GM19035 (cell line): ENCODE measurements at regions not wholly inside any gene's neighbourhood (a gene's known extent, or its start where the extent isn't known, plus 50 kb on each side); places are given as distances from the start of the nearest gene placed in this dataset.
"Not testable (repeated sequence)": the region's sequence is repeated elsewhere in the genome, so short reads cannot be mapped to it uniquely, and the experiment has no call there.

Source experiments
- ATAC-seq: cut with Tn5 transposase; IDR thresholded peaks from one replicate; pipeline ENCODE4 v1.9.1; 2021; ENCODE audit not compliant: unreplicated experiment

GRCh38 chr10:84845628-84846261, 517.4 kb downstream of the CCSER2 start:
- peak; percentile 68 for ATAC-seq

- no peak for ATAC-seq
These were observed 518.4 kb downstream of the CCSER2 start for GRCh38 chr10:84846658-84847316.

GRCh38 chr10:84848967-84849366, 520.6 kb downstream of the CCSER2 start:
- ATAC-seq: no peak

- ATAC-seq: no peak
These were observed 522.4 kb downstream of the CCSER2 start for GRCh38 chr10:84850826-84851225.

- no peak for ATAC-seq
These were observed 526.0 kb downstream of the CCSER2 start for GRCh38 chr10:84854439-84854838.

- ATAC-seq: no peak
These were observed 532.5 kb downstream of the CCSER2 start for GRCh38 chr10:84860855-84861254.

- ATAC-seq: no peak
These were observed 534.2 kb downstream of the CCSER2 start for GRCh38 chr10:84862551-84862950.

- ATAC-seq: no peak
These were observed 535.3 kb downstream of the CCSER2 start for GRCh38 chr10:84863675-84864074.

GRCh38 chr10:84876116-84876999, 548.0 kb downstream of the CCSER2 start:
- no peak for ATAC-seq

GRCh38 chr10:84879991-84880390, 551.6 kb downstream of the CCSER2 start:
- no peak for ATAC-seq

- ATAC-seq: not testable (repeated sequence)
These were observed 553.3 kb downstream of the CCSER2 start for GRCh38 chr10:84881696-84882095.

GRCh38 chr10:84890706-84891105, 562.3 kb downstream of the CCSER2 start:
- ATAC-seq: no peak

GRCh38 chr10:84891631-84892030, 563.2 kb downstream of the CCSER2 start:
- ATAC-seq: no peak

GRCh38 chr10:84895541-84895940, 567.2 kb downstream of the CCSER2 start:
- ATAC-seq: no peak

- no peak for ATAC-seq
These were observed 568.5 kb downstream of the CCSER2 start for GRCh38 chr10:84896909-84897308.

- no peak for ATAC-seq
These were observed 570.9 kb downstream of the CCSER2 start for GRCh38 chr10:84899268-84899667.

GRCh38 chr10:84900141-84900540, 571.8 kb downstream of the CCSER2 start:
- ATAC-seq: no peak

GRCh38 chr10:84901885-84902284, 573.5 kb downstream of the CCSER2 start:
- ATAC-seq: no peak

- no peak for ATAC-seq
These were observed 574.2 kb downstream of the CCSER2 start for GRCh38 chr10:84902553-84902952.

GRCh38 chr10:84903320-84903719, 574.9 kb downstream of the CCSER2 start:
- ATAC-seq: no peak

- no peak for ATAC-seq
These were observed 579.1 kb downstream of the CCSER2 start for GRCh38 chr10:84907461-84908009.

GRCh38 chr10:84908491-84908890, 580.1 kb downstream of the CCSER2 start:
- ATAC-seq: no peak
